Gastrocnemius medialis (tissue), 4 donors: ENCODE measurements at regions not wholly inside any gene's neighbourhood (a gene's known extent, or its start where the extent isn't known, plus 50 kb on each side); places are given as distances from the start of the nearest gene placed in this dataset.

Experiments
- ATAC-seq, 2 donors: fragments of 150-250 bp; one replicate each; pipeline ENCODE4 v1.9.1; 2016
- DNase-seq, 2 donors: peaks; one replicate each; pipeline ENCODE4 v3.0.0-alpha.2; 2019
- H3K27ac ChIP-seq, 4 donors: fragments of 200-600 bp; sonication (generic); 1 replicate in 1 of 4; 2 replicates in 3 of 4; pipeline ENCODE4 v1.5.1; 2016 to 2018; ENCODE audit warnings: mild to moderate bottlenecking in 2 of 4, moderate library complexity in 1 of 4
- H3K27me3 ChIP-seq, 3 donors: fragments of 200-600 bp; sonication (generic) in 2 of 3; 1 replicate in 1 of 3; 2 replicates in 2 of 3; pipeline versions ENCODE4 v1.5.1 to v1.6.0; 2016 to 2019; ENCODE audit warnings: mild to moderate bottlenecking in 1 of 3, moderate library complexity in 1 of 3
- H3K36me3 ChIP-seq, 2 donors: fragments of 200-600 bp; sonication (generic) in 1 of 2; one replicate each; pipeline ENCODE4 v1.5.1; 2017 to 2018
- H3K4me1 ChIP-seq, 2 donors: fragments of 200-600 bp; sonication (generic) in 1 of 2; one replicate each; pipeline ENCODE4 v1.5.1; 2016 to 2017; ENCODE audit warnings: mild to moderate bottlenecking in 2 of 2
- H3K4me3 ChIP-seq, 4 donors: fragments of 200-600 bp; sonication (generic) in 3 of 4; 1 replicate in 1 of 4; 2 replicates in 3 of 4; pipeline ENCODE4 v1.5.1; 2016 to 2019; ENCODE audit warnings: mild to moderate bottlenecking in 2 of 4
- H3K9me3 ChIP-seq, 3 donors: fragments of 200-600 bp; sonication (generic) in 2 of 3; 1 replicate in 1 of 3; 2 replicates in 2 of 3; pipeline ENCODE4 v1.5.1; 2016 to 2019
- CTCF ChIP-seq, 5 experiments: fragments of 450-650 bp in 3 of 5; fragments of 200-600 bp in 2 of 5; sonication (generic) in 2 of 5; IDR thresholded peaks in 4 of 5; conservative IDR thresholded peaks in 1 of 5; 1 replicate in 4 of 5; 2 replicates in 1 of 5; pipeline ENCODE4 v1.5.1; 2016 to 2019; ENCODE audit warnings: antibody characterized with exemption in 5 of 5, mild to moderate bottlenecking in 3 of 5, moderate library complexity in 3 of 5
- POLR2A ChIP-seq, 2 donors: fragments of 450-650 bp; IDR thresholded peaks; one replicate each; pipeline ENCODE4 v1.6.1; 2017; ENCODE audit warnings: antibody characterized with exemption in 2 of 2, mild to moderate bottlenecking in 2 of 2, moderate library complexity in 2 of 2
- in situ Hi-C, 4 donors: fragments of 200-750 bp; cut with MboI; loops; one replicate each; pipeline versions ENCODE4 v1.15.0 to v1.8.0; 2017; ENCODE audit warnings: low sequenced_read_pairs in 4 of 4
- intact Hi-C: fragments of 100-400 bp; cut with DNase I; formaldehyde crosslinking; loops from one replicate; pipeline ENCODE4 v1.15.1; 2023; ENCODE audit warnings: low total_unique reads

GRCh38 chr6:67736161-67736560 lies 898.9 kb upstream of the ADGRB3 start:
- Histone ChIP-seq H3K9me3 (no peaks in the 10 kb centered on the region), H3K27me3 (no peaks in the 10 kb centered on the region), H3K4me3 (no peak overlapping the region), H3K36me3 (no peaks in the 10 kb centered on the region), H3K27ac (no peak overlapping the region), H3K4me1 (no peaks in the 10 kb centered on the region)
- no peak for DNase-seq
- no peak for ATAC-seq
- no peak for TF ChIP-seq POLR2A (IDR thresholded peaks at IDR 0.05)
- TF ChIP-seq CTCF (IDR thresholded peaks at IDR 0.05 in 4 of 5, conservative IDR thresholded peaks at IDR 0.05 in 1 of 5): no peak
- intact Hi-C loops: no loop called here
- in situ Hi-C loops: no loop called here

GRCh38 chr6:67735623-67736022 lies 899.5 kb upstream of the ADGRB3 start:
- Histone ChIP-seq H3K27ac (no peak overlapping the region), H3K36me3 (no peaks in the 10 kb centered on the region), H3K27me3 (no peaks in the 10 kb centered on the region), H3K9me3 (no peaks in the 10 kb centered on the region), H3K4me3 (no peak overlapping the region), H3K4me1 (no peaks in the 10 kb centered on the region)
- TF ChIP-seq POLR2A (IDR thresholded peaks at IDR 0.05) (no peak), CTCF (IDR thresholded peaks at IDR 0.05 in 4 of 5, conservative IDR thresholded peaks at IDR 0.05 in 1 of 5) (no peak)
- in situ Hi-C loops: no loop called here
- DNase-seq: no peak
- intact Hi-C loops: no loop called here
- ATAC-seq: no peak

DNA sequence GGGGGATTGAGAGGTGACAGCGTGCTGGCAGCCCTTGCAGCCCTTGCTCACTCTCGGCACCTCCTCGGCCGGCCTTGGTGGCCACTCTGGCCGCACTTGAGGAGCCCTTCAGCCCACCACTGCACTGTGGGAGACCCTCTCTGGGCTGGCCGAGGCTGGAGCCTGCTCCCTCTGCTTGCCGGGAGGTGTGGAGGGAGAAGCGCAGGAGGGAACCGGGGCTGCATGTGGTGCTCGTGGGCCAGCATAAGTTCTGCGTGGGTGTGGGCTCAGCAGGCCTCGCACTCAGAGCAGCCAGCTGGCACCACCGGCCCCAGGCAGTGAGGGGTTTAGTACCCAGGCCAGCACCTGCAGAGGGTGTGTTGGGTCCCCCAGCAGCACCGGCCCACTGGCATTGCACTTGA lies 912.2 kb upstream of the ADGRB3 start:
- Histone ChIP-seq H3K9me3 (no peaks in the 10 kb centered on the region), H3K27ac (no peak overlapping the region), H3K4me1 (no peaks in the 10 kb centered on the region), H3K27me3 (no peaks in the 10 kb centered on the region), H3K36me3 (no peaks in the 10 kb centered on the region), H3K4me3 (no peak overlapping the region)
- TF ChIP-seq POLR2A (IDR thresholded peaks at IDR 0.05) (no peak), CTCF (IDR thresholded peaks at IDR 0.05 in 4 of 5, conservative IDR thresholded peaks at IDR 0.05 in 1 of 5) (no peak)
- DNase-seq (no peak), ATAC-seq (no peak)
- intact Hi-C loops: no loop called here
- in situ Hi-C loops: no loop called here

GRCh38 chr6:67717281-67717680 lies 917.8 kb upstream of the ADGRB3 start:
- Histone ChIP-seq H3K27me3 (no peaks in the 10 kb centered on the region), H3K4me1 (no peaks in the 10 kb centered on the region), H3K27ac (no peak overlapping the region), H3K36me3 (no peaks in the 10 kb centered on the region), H3K9me3 (no peaks in the 10 kb centered on the region), H3K4me3 (no peak overlapping the region)
- intact Hi-C loops (no loop called here), in situ Hi-C loops (no loop called here)
- ATAC-seq (no peak), DNase-seq (no peak)
- TF ChIP-seq CTCF (IDR thresholded peaks at IDR 0.05 in 4 of 5, conservative IDR thresholded peaks at IDR 0.05 in 1 of 5) (no peak), POLR2A (IDR thresholded peaks at IDR 0.05) (no peak)

DNA sequence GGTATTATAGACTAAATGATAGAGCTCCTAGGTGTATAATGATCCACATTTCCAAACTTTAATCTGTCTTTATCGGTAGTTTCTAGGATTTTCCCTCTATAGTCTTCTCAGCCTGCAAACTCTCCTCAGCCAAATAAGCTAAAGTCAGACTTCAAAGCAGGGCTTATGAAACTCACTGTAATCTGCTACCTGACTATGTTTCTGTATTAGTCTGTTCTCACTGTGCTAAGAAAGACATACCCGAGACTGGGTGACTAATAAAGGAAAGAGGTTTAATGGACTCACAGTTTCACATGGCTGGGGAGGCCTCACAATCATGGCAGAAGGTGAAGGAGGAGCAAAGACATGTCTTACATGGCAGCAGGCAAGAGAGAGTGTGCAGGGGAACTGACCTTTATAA lies 928.7 kb upstream of the ADGRB3 start:
- no peak for ATAC-seq
- intact Hi-C loops: no loop called here
- Histone ChIP-seq H3K9me3 (peaks cover 0 to 4% (median 0%) of the 10 kb centered on the region in 3 donors), H3K36me3 (no peaks in the 10 kb centered on the region), H3K27ac (no peak overlapping the region), H3K4me3 (no peak overlapping the region), H3K27me3 (no peaks in the 10 kb centered on the region), H3K4me1 (no peaks in the 10 kb centered on the region)
- TF ChIP-seq POLR2A (IDR thresholded peaks at IDR 0.05): no peak
- in situ Hi-C loops: no loop called here
- DNase-seq: no peak
